Vagina (tissue), 2 donors: ENCODE measurements at regions not wholly inside any gene's neighbourhood (a gene's known extent, or its start where the extent isn't known, plus 50 kb on each side); places are given as distances from the start of the nearest gene placed in this dataset.

Source experiments
- POLR2A ChIP-seq, 2 donors: fragments of 450-650 bp; IDR thresholded peaks; one replicate each; pipeline ENCODE4 v1.6.1; 2017; ENCODE audit warnings: antibody characterized with exemption in 2 of 2, mild to moderate bottlenecking in 2 of 2, moderate library complexity in 2 of 2
- TF ChIP-seq, protein P1 (sequence below), 3 experiments: fragments of 450-650 bp in 2 of 3; fragments of 200-600 bp in 1 of 3; sonication (generic) in 1 of 3; IDR thresholded peaks; one replicate each; pipeline ENCODE4 v1.5.1; 2017 to 2019; ENCODE audit warnings: antibody characterized with exemption in 3 of 3, mild to moderate bottlenecking in 2 of 3, moderate library complexity in 2 of 3

DNA sequence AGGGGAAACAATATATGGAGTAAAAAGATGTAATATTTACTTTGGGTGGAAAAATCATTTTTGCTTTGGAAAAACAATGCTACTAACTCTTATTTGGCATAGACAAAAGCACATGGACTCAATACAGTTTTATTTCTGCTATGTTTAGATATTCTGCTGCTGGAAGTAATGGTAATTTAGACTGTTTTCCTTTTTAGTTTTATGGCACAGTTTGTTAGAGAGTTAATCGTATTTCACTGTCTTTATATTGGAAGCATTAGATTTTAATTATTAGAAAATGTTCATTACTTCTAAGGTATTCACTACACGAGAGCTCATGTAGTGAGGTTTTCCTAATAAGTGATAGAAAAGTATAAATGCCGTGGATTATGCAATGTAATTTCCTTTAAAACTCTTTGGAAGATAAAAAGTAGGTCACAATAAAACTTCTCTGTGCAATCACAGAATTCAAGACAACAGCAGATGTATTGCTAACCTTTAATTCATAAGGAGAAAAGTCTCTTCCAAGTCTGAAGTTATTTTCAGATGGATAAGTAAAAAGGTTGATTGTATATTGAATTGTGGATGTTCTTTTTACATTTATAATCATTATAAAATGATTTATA is 851.8 kb downstream of the TMTC2 start:
- TF ChIP-seq, protein P1, sequence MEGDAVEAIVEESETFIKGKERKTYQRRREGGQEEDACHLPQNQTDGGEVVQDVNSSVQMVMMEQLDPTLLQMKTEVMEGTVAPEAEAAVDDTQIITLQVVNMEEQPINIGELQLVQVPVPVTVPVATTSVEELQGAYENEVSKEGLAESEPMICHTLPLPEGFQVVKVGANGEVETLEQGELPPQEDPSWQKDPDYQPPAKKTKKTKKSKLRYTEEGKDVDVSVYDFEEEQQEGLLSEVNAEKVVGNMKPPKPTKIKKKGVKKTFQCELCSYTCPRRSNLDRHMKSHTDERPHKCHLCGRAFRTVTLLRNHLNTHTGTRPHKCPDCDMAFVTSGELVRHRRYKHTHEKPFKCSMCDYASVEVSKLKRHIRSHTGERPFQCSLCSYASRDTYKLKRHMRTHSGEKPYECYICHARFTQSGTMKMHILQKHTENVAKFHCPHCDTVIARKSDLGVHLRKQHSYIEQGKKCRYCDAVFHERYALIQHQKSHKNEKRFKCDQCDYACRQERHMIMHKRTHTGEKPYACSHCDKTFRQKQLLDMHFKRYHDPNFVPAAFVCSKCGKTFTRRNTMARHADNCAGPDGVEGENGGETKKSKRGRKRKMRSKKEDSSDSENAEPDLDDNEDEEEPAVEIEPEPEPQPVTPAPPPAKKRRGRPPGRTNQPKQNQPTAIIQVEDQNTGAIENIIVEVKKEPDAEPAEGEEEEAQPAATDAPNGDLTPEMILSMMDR (IDR thresholded peaks at IDR 0.05), result no peak
- no peak for TF ChIP-seq POLR2A (IDR thresholded peaks at IDR 0.05)
